Fibroblast of pulmonary artery (primary cell): ENCODE measurements at regions not wholly inside any gene's neighbourhood (a gene's known extent, or its start where the extent isn't known, plus 50 kb on each side); places are given as distances from the start of the nearest gene placed in this dataset.
"Not testable (repeated sequence)": the region's sequence is repeated elsewhere in the genome, so short reads cannot be mapped to it uniquely, and the experiment has no call there.

Experiments used
- DNase-seq: peaks from one replicate; pipeline ENCODE4 v3.0.0-alpha.2; 2010; ENCODE audit warnings: low read depth
- H3K4me3 ChIP-seq: replicated peaks from 2 replicates; pipeline ENCODE4 v1.5.1; 2011; ENCODE audit warnings: low read depth, mild to moderate bottlenecking, control low read depth, low read length, moderate library complexity
- CTCF ChIP-seq: IDR thresholded peaks from 2 replicates; pipeline ENCODE4 v1.5.1; 2011; ENCODE audit warnings: mild to moderate bottlenecking, control low read depth, low read length, inconsistent platforms; ENCODE audit errors: missing control alignments

DNA sequence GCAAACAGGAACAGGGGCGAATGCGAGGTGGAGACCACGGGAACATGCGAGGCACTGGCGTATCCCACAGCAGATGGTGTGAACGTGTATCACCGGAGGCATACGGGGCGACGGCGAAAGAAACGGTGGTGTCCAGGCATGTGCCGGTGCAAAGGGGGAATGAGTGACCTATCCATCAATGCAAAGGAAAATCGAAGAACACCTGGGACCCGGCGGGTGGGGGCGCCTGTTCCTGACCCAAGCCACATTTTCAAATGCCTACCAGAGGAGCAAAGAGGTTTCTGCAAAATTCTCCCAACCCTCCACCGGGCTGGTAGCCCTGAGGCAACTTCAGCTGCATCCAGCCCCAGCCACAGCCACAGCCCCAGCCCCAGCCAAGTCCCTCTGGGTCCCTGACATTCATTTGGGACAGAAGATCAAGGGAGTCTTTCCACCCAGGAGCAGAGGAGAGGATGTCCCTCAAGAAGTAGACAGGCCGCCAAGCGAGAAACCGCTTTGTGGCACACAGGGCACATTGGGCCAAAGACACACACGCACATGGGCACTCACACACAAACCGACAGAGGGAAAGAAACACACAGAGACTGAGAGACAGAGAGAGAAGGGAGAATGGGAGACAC is 164.0 kb upstream of the ZNF337 start:
- H3K4me3 ChIP-seq = no peak overlapping the region
- TF ChIP-seq CTCF = no peak
- DNase-seq = no peak

DNA sequence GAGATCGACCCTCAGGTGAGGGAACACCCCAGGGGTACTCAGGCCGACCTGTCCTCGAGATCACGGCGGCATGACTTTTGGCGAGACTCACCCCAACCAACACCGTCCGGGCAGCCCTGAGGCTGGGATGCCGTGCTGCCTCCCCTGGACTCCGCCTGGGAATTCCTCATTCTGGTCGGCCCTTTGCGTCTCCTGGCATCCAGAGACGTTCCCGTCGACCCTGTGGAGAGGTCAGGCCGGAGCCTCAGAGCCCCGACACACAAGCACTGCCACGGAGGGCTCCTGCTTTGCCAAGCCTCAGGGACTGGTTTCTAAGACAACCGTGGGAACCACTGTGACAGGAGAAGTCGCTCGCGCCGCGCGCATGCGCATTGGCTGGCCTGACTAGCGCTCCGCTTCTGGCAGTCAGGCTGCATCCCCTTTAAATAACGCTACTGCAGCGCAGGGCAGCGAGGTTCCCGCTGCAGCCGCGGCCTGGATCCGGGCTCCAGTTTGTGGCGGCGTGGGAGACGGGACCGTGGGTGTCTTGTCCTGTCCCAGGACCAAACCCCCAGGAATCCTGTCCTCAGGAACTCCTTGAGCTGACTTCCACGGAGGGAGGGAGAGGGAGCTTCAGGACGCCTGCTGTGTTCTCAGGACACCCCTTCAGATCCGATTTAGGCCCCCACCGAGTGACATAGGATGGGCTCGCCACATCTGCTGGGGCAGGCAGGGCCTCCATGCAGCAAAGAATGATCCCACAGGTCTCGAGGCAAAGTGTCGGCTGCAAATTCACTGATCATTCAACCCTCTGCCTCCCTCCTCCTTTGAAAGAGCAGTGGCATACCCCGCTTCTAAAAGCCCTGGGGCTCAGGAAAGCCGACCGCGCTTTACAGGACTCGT is 163.2 kb upstream of the ZNF337 start:
- peak; percentile 61 for DNase-seq
- no peak overlapping the region for H3K4me3 ChIP-seq
- TF ChIP-seq CTCF = no peak

- no peak for DNase-seq
- TF ChIP-seq CTCF = no peak
- H3K4me3 ChIP-seq = no peak overlapping the region
These were observed 162.1 kb upstream of the ZNF337 start for GRCh38 chr20:25858495-25859425.

- H3K4me3 ChIP-seq, DNase-seq: not testable (repeated sequence)
These were observed 160.6 kb upstream of the ZNF337 start for GRCh38 chr20:25857091-25857788.

GRCh38 chr20:25856256-25856884 is 159.7 kb upstream of the ZNF337 start:
- no peak for DNase-seq
- no peak for TF ChIP-seq CTCF
- no peak overlapping the region for H3K4me3 ChIP-seq

- not testable (repeated sequence) for H3K4me3 ChIP-seq
These were observed 159.0 kb upstream of the ZNF337 start for GRCh38 chr20:25855451-25856156.

GRCh38 chr20:25854666-25855065 is 158.0 kb upstream of the ZNF337 start:
- DNase-seq, H3K4me3 ChIP-seq: not testable (repeated sequence)

More at GRCh38 chr20:25855451-25856156, 159.0 kb upstream of the ZNF337 start:
- not testable (repeated sequence) for DNase-seq

DNA sequence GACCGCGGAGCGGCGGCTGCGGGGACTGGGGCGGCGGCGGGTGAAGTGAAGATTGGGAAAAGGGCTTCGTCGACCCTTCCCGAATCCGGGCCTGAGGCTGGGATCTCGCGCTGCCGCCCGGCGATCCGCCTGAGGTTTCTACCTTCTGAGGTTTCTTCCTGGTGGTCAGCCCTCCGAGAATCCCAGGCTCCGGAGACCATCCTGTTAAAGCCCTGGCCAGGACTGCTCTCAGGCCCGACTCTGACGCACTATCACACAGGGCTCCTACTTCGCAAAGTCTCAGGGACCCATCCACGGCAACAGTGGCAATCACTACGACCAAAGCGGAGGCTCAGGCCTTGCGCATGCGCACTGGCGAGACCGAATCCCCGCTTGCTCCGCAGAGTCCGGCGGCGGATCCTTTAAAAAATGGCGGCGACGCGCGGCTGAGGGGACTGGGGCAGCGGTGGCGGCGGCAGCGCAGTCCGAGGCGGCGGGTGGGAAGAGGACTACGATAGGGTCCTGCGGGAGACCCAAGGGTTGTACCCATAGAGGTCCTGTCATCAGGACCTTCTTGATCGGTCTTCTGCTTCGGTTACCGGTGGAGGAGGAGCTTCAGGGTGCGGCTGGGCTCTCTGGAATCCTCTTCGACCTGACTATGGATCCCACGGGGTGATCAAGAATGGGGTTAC is 157.2 kb upstream of the ZNF337 start:
- H3K4me3 ChIP-seq = peak overlapping the region; percentile 64
- DNase-seq = peak; percentile 84

DNA sequence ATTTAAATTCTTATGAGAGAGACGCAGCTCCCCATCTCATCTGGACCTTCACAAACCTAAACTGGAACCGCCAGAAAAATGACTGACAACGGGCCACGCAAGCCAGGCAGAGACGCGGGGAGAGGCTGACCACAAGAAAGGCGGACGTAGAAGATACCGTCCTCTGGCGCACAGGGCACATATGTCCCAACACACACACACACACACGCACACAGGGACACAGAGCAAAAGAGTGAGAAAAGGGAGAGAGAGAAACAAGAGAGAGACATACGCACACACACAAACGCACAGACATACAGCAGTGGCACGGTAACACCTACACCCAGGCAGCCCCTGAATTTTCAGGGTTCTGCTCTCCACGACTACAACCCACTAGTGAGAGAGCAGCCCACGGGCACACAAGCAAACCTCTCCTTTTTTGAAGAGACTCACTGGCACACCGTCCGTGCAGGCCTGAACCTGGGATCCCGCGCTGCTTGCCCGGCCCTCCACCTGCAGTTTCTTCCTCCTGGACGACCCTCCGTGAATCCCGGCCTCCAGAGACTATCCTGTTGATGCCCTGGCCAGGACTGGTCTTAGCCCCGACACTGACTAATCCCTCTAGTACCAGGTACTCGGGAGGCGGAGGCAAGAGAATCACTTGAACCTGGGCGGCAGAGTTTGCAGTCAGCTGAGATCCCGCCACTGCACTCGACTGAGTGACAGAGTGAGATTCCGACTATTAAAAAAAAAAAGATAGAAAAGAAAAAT is 156.5 kb upstream of the ZNF337 start:
- H3K4me3 ChIP-seq = peak overlapping the region; percentile 64
- DNase-seq = not testable (repeated sequence)

DNA sequence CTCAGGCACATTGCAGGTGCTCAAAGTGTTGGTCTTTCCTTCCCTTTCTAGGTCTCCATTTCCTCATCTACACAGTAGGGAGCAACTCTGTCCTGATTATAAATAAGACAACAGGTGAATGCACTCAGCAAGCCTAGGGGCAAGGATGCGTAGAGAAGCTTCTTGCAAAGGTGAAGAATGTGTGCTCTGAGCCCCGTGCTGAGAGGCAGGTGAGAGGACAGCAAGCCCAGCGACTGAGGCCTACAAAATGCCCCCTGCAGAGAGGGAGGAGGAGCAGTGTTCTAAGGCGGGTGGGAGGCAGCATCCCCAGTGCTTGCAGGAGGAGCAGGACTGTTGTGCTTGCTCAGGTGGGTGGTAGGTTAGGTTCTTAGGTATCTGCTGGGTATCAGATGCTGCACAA is 153.5 kb upstream of the ZNF337 start:
- not testable (repeated sequence) for H3K4me3 ChIP-seq, DNase-seq
